ENCODE measurements at regions not wholly inside any gene's neighbourhood (a gene's known extent, or its start where the extent isn't known, plus 50 kb on each side); places are given as distances from the start of the nearest gene placed in this dataset.

DNA sequence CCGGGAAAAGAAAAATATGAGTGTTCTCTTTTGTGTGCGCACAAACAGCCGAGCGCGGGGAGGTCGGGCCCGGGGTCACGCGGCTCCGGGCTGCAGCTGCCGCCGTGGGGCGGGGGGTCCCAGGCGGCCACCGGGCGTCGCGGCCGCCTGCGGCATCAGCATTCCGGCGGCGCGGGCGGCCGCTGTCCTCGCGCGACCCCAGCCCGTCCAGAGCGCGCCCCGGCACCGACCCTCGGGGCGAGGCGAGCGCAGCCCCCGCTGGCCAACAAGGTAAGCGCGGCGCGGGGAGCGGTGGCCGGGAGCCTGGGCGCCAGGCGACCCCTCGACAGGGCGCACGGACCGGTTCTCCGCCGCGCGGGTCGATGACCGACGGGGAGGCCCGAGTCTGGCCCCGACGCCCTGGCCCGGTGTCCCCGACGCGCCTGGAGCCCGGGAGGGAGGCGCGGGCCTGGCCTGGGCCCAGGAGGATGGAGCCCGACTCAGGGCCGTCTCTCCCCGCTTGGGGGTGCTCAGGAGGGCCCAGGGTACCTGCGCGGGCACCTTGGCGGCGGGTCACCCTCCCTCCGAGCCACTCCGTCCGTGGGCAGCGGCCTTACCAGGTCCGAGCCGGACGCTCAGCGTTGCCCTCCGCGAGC lies 103.9 kb upstream of the DIO3 start:
- no peaks in the 10 kb centered on the region for H3K9me2 ChIP-seq
- H3K27me3 ChIP-seq (ENCODE audit: insufficient read depth), result no peaks in the 10 kb centered on the region
- no peak overlapping the region for H2AFZ ChIP-seq (ENCODE audit: low read depth)
- no peak overlapping the region for H3K4me3 ChIP-seq (ENCODE audit: low read depth in 2 of 2, low read length in 1 of 2)
- no peak overlapping the region for H3K27ac ChIP-seq (ENCODE audit: low read depth in 2 of 2, low read length in 1 of 2)
- no peak overlapping the region for H3K4me2 ChIP-seq
- no peaks in the 10 kb centered on the region; the same call in 1 of the 2 replicates for H3K9me3 ChIP-seq
- no peak overlapping the region for H3K9ac ChIP-seq
- no peak for DNase-seq
- no peaks in the 10 kb centered on the region; a peak in 1 of 4 replicates for H3K4me1 ChIP-seq (ENCODE audit: control insufficient read depth in 1 of 2, insufficient read depth in 2 of 2, low read depth in 1 of 2, low read length in 1 of 2)
- no peaks in the 10 kb centered on the region for H3K36me3 ChIP-seq (replicated peaks in 1 of 2; ENCODE audit: control insufficient read depth in 1 of 2, insufficient read depth in 2 of 2, low read length in 1 of 2)
- 91% methylated on average over 9 of the region's 85 CpGs for WGBS (ENCODE audit: low lambda C conversion rate)
- no peaks in the 10 kb centered on the region for H3F3A ChIP-seq (replicated peaks; ENCODE audit: insufficient read depth)
- ChIA-PET CTCF (interaction anchor here (1.2 kb wide), 1 partner anchor 118 kb away, joined by 3 read pairs; no protein-coding TSS in a partner anchor), POLR2A (no interaction called here)
- no peaks in the 10 kb centered on the region for H3K79me2 ChIP-seq (ENCODE audit: insufficient read depth)
- TF ChIP-seq RFX5 (IDR thresholded peaks at IDR 0.05; ENCODE audit: low read length) (no peak), CTCF (IDR thresholded peaks at IDR 0.05) (no peak), TAF1 (IDR thresholded peaks at IDR 0.05; ENCODE audit: borderline replicate concordance, low read depth, low read length) (no peak), ELF1 (IDR thresholded peaks at IDR 0.05) (no peak), GATA2 (CRISPR knock-in tag; IDR thresholded peaks at IDR 0.05) (no peak), TEAD4 (IDR thresholded peaks at IDR 0.05; ENCODE audit: borderline replicate concordance, insufficient read depth) (no peak), RXRA (IDR thresholded peaks at IDR 0.05; ENCODE audit: borderline replicate concordance, low read depth) (no peak), POLR2AphosphoS5 (IDR thresholded peaks at IDR 0.05; ENCODE audit: low read depth, low read length) (no peak), TCF12 (IDR thresholded peaks at IDR 0.05) (no peak), FOSL2 (IDR thresholded peaks at IDR 0.05; ENCODE audit: borderline replicate concordance, low read depth) (no peak), CHD2 (IDR thresholded peaks at IDR 0.05; ENCODE audit: low read length, partially characterized antibody) (no peak), SMC3 (IDR thresholded peaks at IDR 0.05; ENCODE audit: low read depth, low read length) (no peak), NFIC (IDR thresholded peaks at IDR 0.05; ENCODE audit: borderline replicate concordance) (no peak), IRF3 (IDR thresholded peaks at IDR 0.05; ENCODE audit: low read depth, low read length) (no peak), RCOR1 (IDR thresholded peaks at IDR 0.05; ENCODE audit: low read length) (no peak), EP300 (IDR thresholded peaks at IDR 0.05; ENCODE audit: borderline replicate concordance in 1 of 2, low read depth in 1 of 2, low read length in 1 of 2) (no peak), FOXJ3 (CRISPR knock-in tag; IDR thresholded peaks at IDR 0.05) (no peak), JUND (IDR thresholded peaks at IDR 0.05) (no peak), NRF1 (IDR thresholded peaks at IDR 0.05; ENCODE audit: low read depth, low read length) (no peak)
- TF ChIP-seq, protein P1, sequence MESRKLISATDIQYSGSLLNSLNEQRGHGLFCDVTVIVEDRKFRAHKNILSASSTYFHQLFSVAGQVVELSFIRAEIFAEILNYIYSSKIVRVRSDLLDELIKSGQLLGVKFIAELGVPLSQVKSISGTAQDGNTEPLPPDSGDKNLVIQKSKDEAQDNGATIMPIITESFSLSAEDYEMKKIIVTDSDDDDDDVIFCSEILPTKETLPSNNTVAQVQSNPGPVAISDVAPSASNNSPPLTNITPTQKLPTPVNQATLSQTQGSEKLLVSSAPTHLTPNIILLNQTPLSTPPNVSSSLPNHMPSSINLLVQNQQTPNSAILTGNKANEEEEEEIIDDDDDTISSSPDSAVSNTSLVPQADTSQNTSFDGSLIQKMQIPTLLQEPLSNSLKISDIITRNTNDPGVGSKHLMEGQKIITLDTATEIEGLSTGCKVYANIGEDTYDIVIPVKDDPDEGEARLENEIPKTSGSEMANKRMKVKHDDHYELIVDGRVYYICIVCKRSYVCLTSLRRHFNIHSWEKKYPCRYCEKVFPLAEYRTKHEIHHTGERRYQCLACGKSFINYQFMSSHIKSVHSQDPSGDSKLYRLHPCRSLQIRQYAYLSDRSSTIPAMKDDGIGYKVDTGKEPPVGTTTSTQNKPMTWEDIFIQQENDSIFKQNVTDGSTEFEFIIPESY (IDR thresholded peaks at IDR 0.05; ENCODE audit: borderline replicate concordance, low read depth), result no peak
- H4K20me1 ChIP-seq (ENCODE audit: insufficient read depth), result no peaks in the 10 kb centered on the region

All from SK-N-SH (cell line).